ENCODE measurements at regions not wholly inside any gene's neighbourhood (a gene's known extent, or its start where the extent isn't known, plus 50 kb on each side); places are given as distances from the start of the nearest gene placed in this dataset.

GRCh38 chr3:41041462-41041861 is 157.8 kb upstream of the CTNNB1 start:
- Histone ChIP-seq H3K4me3 (ENCODE audit: low read depth in 1 of 2, low read length in 2 of 2) (no peak overlapping the region), H3K27ac (ENCODE audit: low read depth in 2 of 2, low read length in 1 of 2) (no peak overlapping the region), H3K9me3 (ENCODE audit: control insufficient read depth in 2 of 2, insufficient read depth in 1 of 2, low read depth in 1 of 2, low read length in 1 of 2) (no peaks in the 10 kb centered on the region), H3K4me1 (ENCODE audit: control insufficient read depth in 2 of 2, insufficient read depth in 2 of 2, low read length in 1 of 2) (no peaks in the 10 kb centered on the region), H3K27me3 (ENCODE audit: control insufficient read depth in 1 of 2, insufficient read depth in 2 of 2, low read length in 2 of 2) (no peaks in the 10 kb centered on the region), H3K36me3 (ENCODE audit: control insufficient read depth in 2 of 2, insufficient read depth in 2 of 2, low read length in 1 of 2) (no peaks in the 10 kb centered on the region)
- 57 to 60% methylated on average over 4 of the region's 4 CpGs for WGBS, 2 donors

- H3K4me1 ChIP-seq (ENCODE audit: control insufficient read depth in 2 of 2, insufficient read depth in 2 of 2, low read length in 1 of 2) = no peaks in the 10 kb centered on the region
Measured at GRCh38 chr3:41041899-41042298, 157.4 kb upstream of the CTNNB1 start.

GRCh38 chr3:41044523-41044922 is 154.8 kb upstream of the CTNNB1 start:
- 82 to 88% methylated on average over 5 of the region's 5 CpGs for WGBS, 2 donors
- H3K4me3 ChIP-seq (ENCODE audit: low read depth in 1 of 2, low read length in 2 of 2) = no peak overlapping the region
- no peaks in the 10 kb centered on the region for H3K36me3 ChIP-seq (ENCODE audit: control insufficient read depth in 2 of 2, insufficient read depth in 2 of 2, low read length in 1 of 2)
- H3K4me1 ChIP-seq (ENCODE audit: control insufficient read depth in 2 of 2, insufficient read depth in 2 of 2, low read length in 1 of 2) = no peaks in the 10 kb centered on the region
- H3K9me3 ChIP-seq (ENCODE audit: control insufficient read depth in 2 of 2, insufficient read depth in 1 of 2, low read depth in 1 of 2, low read length in 1 of 2) = no peaks in the 10 kb centered on the region
- no peak overlapping the region for H3K27ac ChIP-seq (ENCODE audit: low read depth in 2 of 2, low read length in 1 of 2)
- no peaks in the 10 kb centered on the region for H3K27me3 ChIP-seq (ENCODE audit: control insufficient read depth in 1 of 2, insufficient read depth in 2 of 2, low read length in 2 of 2)

More at GRCh38 chr3:41041899-41042298, 157.4 kb upstream of the CTNNB1 start:
- no peak overlapping the region for H3K4me3 ChIP-seq (ENCODE audit: low read depth in 1 of 2, low read length in 2 of 2)
- no peaks in the 10 kb centered on the region for H3K27me3 ChIP-seq (ENCODE audit: control insufficient read depth in 1 of 2, insufficient read depth in 2 of 2, low read length in 2 of 2)
- WGBS, 2 donors = 67 to 68% methylated on average over 1 of the region's 1 CpG
- no peaks in the 10 kb centered on the region for H3K9me3 ChIP-seq (ENCODE audit: control insufficient read depth in 2 of 2, insufficient read depth in 1 of 2, low read depth in 1 of 2, low read length in 1 of 2)
- H3K27ac ChIP-seq (ENCODE audit: low read depth in 2 of 2, low read length in 1 of 2) = no peak overlapping the region
- H3K36me3 ChIP-seq (ENCODE audit: control insufficient read depth in 2 of 2, insufficient read depth in 2 of 2, low read length in 1 of 2) = no peaks in the 10 kb centered on the region

- Histone ChIP-seq H3K4me1 (ENCODE audit: control insufficient read depth in 2 of 2, insufficient read depth in 2 of 2, low read length in 1 of 2) (peaks cover 3% of the 10 kb centered on the region in 2 donors), H3K4me3 (ENCODE audit: low read depth in 1 of 2, low read length in 2 of 2) (no peak overlapping the region), H3K36me3 (ENCODE audit: control insufficient read depth in 2 of 2, insufficient read depth in 2 of 2, low read length in 1 of 2) (no peaks in the 10 kb centered on the region), H3K27ac (ENCODE audit: low read depth in 2 of 2, low read length in 1 of 2) (no peak overlapping the region), H3K27me3 (ENCODE audit: control insufficient read depth in 1 of 2, insufficient read depth in 2 of 2, low read length in 2 of 2) (no peaks in the 10 kb centered on the region), H3K9me3 (ENCODE audit: control insufficient read depth in 2 of 2, insufficient read depth in 1 of 2, low read depth in 1 of 2, low read length in 1 of 2) (no peaks in the 10 kb centered on the region)
- 81 to 86% methylated on average over 4 of the region's 4 CpGs for WGBS, 2 donors
Measured at GRCh38 chr3:41045491-41045890, 153.8 kb upstream of the CTNNB1 start.

GRCh38 chr3:41050144-41050543 is 149.2 kb upstream of the CTNNB1 start:
- no peak overlapping the region for H3K4me3 ChIP-seq (ENCODE audit: low read depth in 1 of 2, low read length in 2 of 2)
- peaks cover 3% of the 10 kb centered on the region in 2 donors for H3K4me1 ChIP-seq (ENCODE audit: control insufficient read depth in 2 of 2, insufficient read depth in 2 of 2, low read length in 1 of 2)
- H3K27ac ChIP-seq (ENCODE audit: low read depth in 2 of 2, low read length in 1 of 2) = no peak overlapping the region
- no peaks in the 10 kb centered on the region for H3K9me3 ChIP-seq (ENCODE audit: control insufficient read depth in 2 of 2, insufficient read depth in 1 of 2, low read depth in 1 of 2, low read length in 1 of 2)
- no peaks in the 10 kb centered on the region for H3K36me3 ChIP-seq (ENCODE audit: control insufficient read depth in 2 of 2, insufficient read depth in 2 of 2, low read length in 1 of 2)
- WGBS, 2 donors = 45 to 62% methylated on average over 4 of the region's 4 CpGs
- H3K27me3 ChIP-seq (ENCODE audit: control insufficient read depth in 1 of 2, insufficient read depth in 2 of 2, low read length in 2 of 2) = no peaks in the 10 kb centered on the region

GRCh38 chr3:41053220-41053619 is 146.1 kb upstream of the CTNNB1 start:
- no peak overlapping the region for H3K27ac ChIP-seq (ENCODE audit: low read depth in 2 of 2, low read length in 1 of 2)
- peaks cover 3% of the 10 kb centered on the region in 2 donors for H3K4me1 ChIP-seq (ENCODE audit: control insufficient read depth in 2 of 2, insufficient read depth in 2 of 2, low read length in 1 of 2)
- H3K4me3 ChIP-seq (ENCODE audit: low read depth in 1 of 2, low read length in 2 of 2) = no peak overlapping the region
- H3K9me3 ChIP-seq (ENCODE audit: control insufficient read depth in 2 of 2, insufficient read depth in 1 of 2, low read depth in 1 of 2, low read length in 1 of 2) = no peaks in the 10 kb centered on the region
- H3K27me3 ChIP-seq (ENCODE audit: control insufficient read depth in 1 of 2, insufficient read depth in 2 of 2, low read length in 2 of 2) = no peaks in the 10 kb centered on the region
- no peaks in the 10 kb centered on the region for H3K36me3 ChIP-seq (ENCODE audit: control insufficient read depth in 2 of 2, insufficient read depth in 2 of 2, low read length in 1 of 2)
- 54 to 77% methylated on average over 2 of the region's 2 CpGs for WGBS, 2 donors

- H3K27me3 ChIP-seq (ENCODE audit: control insufficient read depth in 1 of 2, insufficient read depth in 2 of 2, low read length in 2 of 2) = no peaks in the 10 kb centered on the region
- no peaks in the 10 kb centered on the region for H3K4me1 ChIP-seq (ENCODE audit: control insufficient read depth in 2 of 2, insufficient read depth in 2 of 2, low read length in 1 of 2)
- H3K36me3 ChIP-seq (ENCODE audit: control insufficient read depth in 2 of 2, insufficient read depth in 2 of 2, low read length in 1 of 2) = no peaks in the 10 kb centered on the region
- no peak overlapping the region for H3K27ac ChIP-seq (ENCODE audit: low read depth in 2 of 2, low read length in 1 of 2)
- WGBS, 2 donors = 89 to 92% methylated on average over 2 of the region's 2 CpGs
- H3K4me3 ChIP-seq (ENCODE audit: low read depth in 1 of 2, low read length in 2 of 2) = no peak overlapping the region
- H3K9me3 ChIP-seq (ENCODE audit: control insufficient read depth in 2 of 2, insufficient read depth in 1 of 2, low read depth in 1 of 2, low read length in 1 of 2) = no peaks in the 10 kb centered on the region
Measured at GRCh38 chr3:41060106-41060505, 139.2 kb upstream of the CTNNB1 start.

GRCh38 chr3:41064070-41064469 is 135.2 kb upstream of the CTNNB1 start:
- Histone ChIP-seq H3K27me3 (ENCODE audit: control insufficient read depth in 1 of 2, insufficient read depth in 2 of 2, low read length in 2 of 2) (no peaks in the 10 kb centered on the region), H3K4me3 (ENCODE audit: low read depth in 1 of 2, low read length in 2 of 2) (no peak overlapping the region), H3K9me3 (ENCODE audit: control insufficient read depth in 2 of 2, insufficient read depth in 1 of 2, low read depth in 1 of 2, low read length in 1 of 2) (no peaks in the 10 kb centered on the region), H3K36me3 (ENCODE audit: control insufficient read depth in 2 of 2, insufficient read depth in 2 of 2, low read length in 1 of 2) (no peaks in the 10 kb centered on the region), H3K4me1 (ENCODE audit: control insufficient read depth in 2 of 2, insufficient read depth in 2 of 2, low read length in 1 of 2) (no peaks in the 10 kb centered on the region), H3K27ac (ENCODE audit: low read depth in 2 of 2, low read length in 1 of 2) (no peak overlapping the region)
- 86 to 92% methylated on average over 1 of the region's 1 CpG for WGBS, 2 donors

GRCh38 chr3:41064526-41064925 is 134.8 kb upstream of the CTNNB1 start:
- WGBS, 2 donors = 79 to 84% methylated on average over 2 of the region's 2 CpGs
- Histone ChIP-seq H3K36me3 (ENCODE audit: control insufficient read depth in 2 of 2, insufficient read depth in 2 of 2, low read length in 1 of 2) (no peaks in the 10 kb centered on the region), H3K27ac (ENCODE audit: low read depth in 2 of 2, low read length in 1 of 2) (no peak overlapping the region), H3K27me3 (ENCODE audit: control insufficient read depth in 1 of 2, insufficient read depth in 2 of 2, low read length in 2 of 2) (no peaks in the 10 kb centered on the region), H3K9me3 (ENCODE audit: control insufficient read depth in 2 of 2, insufficient read depth in 1 of 2, low read depth in 1 of 2, low read length in 1 of 2) (no peaks in the 10 kb centered on the region), H3K4me3 (ENCODE audit: low read depth in 1 of 2, low read length in 2 of 2) (no peak overlapping the region), H3K4me1 (ENCODE audit: control insufficient read depth in 2 of 2, insufficient read depth in 2 of 2, low read length in 1 of 2) (no peaks in the 10 kb centered on the region)

- Histone ChIP-seq H3K4me3 (ENCODE audit: low read depth in 1 of 2, low read length in 2 of 2) (no peak overlapping the region), H3K27me3 (ENCODE audit: control insufficient read depth in 1 of 2, insufficient read depth in 2 of 2, low read length in 2 of 2) (no peaks in the 10 kb centered on the region), H3K36me3 (ENCODE audit: control insufficient read depth in 2 of 2, insufficient read depth in 2 of 2, low read length in 1 of 2) (no peaks in the 10 kb centered on the region), H3K4me1 (ENCODE audit: control insufficient read depth in 2 of 2, insufficient read depth in 2 of 2, low read length in 1 of 2) (no peaks in the 10 kb centered on the region), H3K27ac (ENCODE audit: low read depth in 2 of 2, low read length in 1 of 2) (no peak overlapping the region), H3K9me3 (ENCODE audit: control insufficient read depth in 2 of 2, insufficient read depth in 1 of 2, low read depth in 1 of 2, low read length in 1 of 2) (no peaks in the 10 kb centered on the region)
- 94 to 95% methylated on average over 2 of the region's 2 CpGs for WGBS, 2 donors
Measured at GRCh38 chr3:41065340-41065739, 134.0 kb upstream of the CTNNB1 start.

All from esophagus (tissue), 2 donors.